OCI-LY3 (cell line): ENCODE measurements at regions not wholly inside any gene's neighbourhood (a gene's known extent, or its start where the extent isn't known, plus 50 kb on each side); places are given as distances from the start of the nearest gene placed in this dataset.

Source experiments
- H2AFZ ChIP-seq: fragments of 200-600, 300-600 bp; shearing (Covaris generic); 2 replicates; pipeline ENCODE4 v1.6.0; 2014; ENCODE audit warnings: antibody characterized with exemption, low read depth, low read length
- H3K27ac ChIP-seq: fragments of 200-600, 300-600 bp; sonication (generic); 2 replicates; pipeline ENCODE4 v1.5.1; 2014; ENCODE audit warnings: mild to moderate bottlenecking, low read length, moderate library complexity, mixed read lengths
- H3K27me3 ChIP-seq: fragments of 200-600, 300-600 bp; sonication (generic); 2 replicates; pipeline ENCODE4 v1.6.1; 2014; ENCODE audit warnings: low read depth, low read length, mixed read lengths
- H3K36me3 ChIP-seq: fragments of 200-600, 300-600 bp; sonication (generic); replicated peaks from 2 replicates; pipeline ENCODE3; 2014; ENCODE audit warnings: low read depth, low read length, mixed read lengths
- H3K4me1 ChIP-seq: fragments of 300-600, 200-600 bp; sonication (generic); 2 replicates; pipeline ENCODE4 v1.6.1; 2014; ENCODE audit warnings: low read length, mixed read lengths
- H3K4me2 ChIP-seq: fragments of 200-600, 300-600 bp; sonication (generic); 2 replicates; pipeline ENCODE4 v1.6.1; 2014; ENCODE audit warnings: low read length, mixed read lengths
- H3K4me3 ChIP-seq: fragments of 300-600, 200-600 bp; sonication (generic); 2 replicates; pipeline ENCODE4 v1.5.1; 2014; ENCODE audit warnings: antibody characterized with exemption, mild to moderate bottlenecking, low read length, moderate library complexity
- H3K79me2 ChIP-seq: fragments of 300-600, 200-600 bp; shearing (Covaris generic); 2 replicates; pipeline ENCODE4 v1.6.1; 2014; ENCODE audit warnings: mild to moderate bottlenecking, low read length, mixed read lengths
- H3K9ac ChIP-seq: fragments of 300-600, 200-600 bp; shearing (Covaris generic); 2 replicates; pipeline ENCODE4 v1.6.0; 2014; ENCODE audit warnings: mild to moderate bottlenecking, low read length, moderate library complexity
- H3K9me3 ChIP-seq: fragments of 200-600, 300-600 bp; shearing (Covaris generic); 2 replicates; pipeline ENCODE4 v1.6.1; 2014; ENCODE audit warnings: low read length, mixed read lengths; ENCODE audit not compliant: insufficient read depth
- H4K20me1 ChIP-seq: fragments of 200-600, 300-600 bp; sonication (generic); 2 replicates; pipeline ENCODE4 v1.6.1; 2016; ENCODE audit warnings: low read length, mixed read lengths; ENCODE audit not compliant: insufficient read depth
- CTCF ChIP-seq: fragments of 200-600, 300-600 bp; sonication (generic); IDR thresholded peaks from 2 replicates; pipeline ENCODE4 v1.5.1; 2014; ENCODE audit warnings: antibody characterized with exemption, low read length, low read depth
- EZH2phosphoT487 ChIP-seq: fragments of 200-600 bp; shearing (Covaris generic); IDR thresholded peaks from 2 replicates; pipeline ENCODE4 v1.6.1; 2018; ENCODE audit warnings: antibody characterized with exemption, mixed run types, low read depth

- Histone ChIP-seq H3K27me3 (peaks cover 38% of the 10 kb centered on the region), H3K9ac (no peak overlapping the region), H4K20me1 (no peaks in the 10 kb centered on the region), H3K4me2 (no peak overlapping the region), H3K27ac (no peak overlapping the region), H2AFZ (no peak overlapping the region), H3K79me2 (no peaks in the 10 kb centered on the region), H3K4me3 (no peak overlapping the region), H3K36me3 (no peaks in the 10 kb centered on the region), H3K4me1 (no peaks in the 10 kb centered on the region), H3K9me3 (peaks cover 13% of the 10 kb centered on the region; the same call in 1 of the 2 replicates)
- TF ChIP-seq CTCF (no peak), EZH2phosphoT487 (no peak)
These were observed 436.4 kb upstream of the CDH4 start for GRCh38 chr20:60815656-60816055.

DNA sequence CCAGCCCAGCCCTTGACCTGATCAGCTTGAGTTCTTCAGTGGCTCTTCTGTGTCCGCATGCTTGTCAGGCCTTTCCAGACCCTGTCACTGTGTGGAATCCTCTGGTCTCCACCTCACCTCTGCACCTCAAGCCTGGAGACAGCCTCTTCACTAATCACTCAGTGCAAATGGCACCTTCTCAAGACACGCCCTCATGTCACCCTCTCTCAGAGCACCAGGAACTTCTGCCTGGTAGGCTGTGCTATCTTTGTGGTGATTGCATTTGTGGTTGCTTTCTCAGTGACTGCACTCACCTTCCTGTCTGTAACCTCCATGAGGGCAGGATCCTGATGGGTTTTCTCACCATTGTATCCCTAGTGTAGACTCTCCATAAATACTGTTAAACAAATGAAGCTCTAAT is 435.2 kb upstream of the CDH4 start:
- H3K27ac ChIP-seq: no peak overlapping the region
- H3K4me1 ChIP-seq: no peaks in the 10 kb centered on the region
- TF ChIP-seq CTCF (no peak), EZH2phosphoT487 (no peak)
- no peak overlapping the region for H2AFZ ChIP-seq
- H3K4me3 ChIP-seq: no peak overlapping the region
- H3K4me2 ChIP-seq: no peak overlapping the region
- H3K9ac ChIP-seq: no peak overlapping the region
- H3K9me3 ChIP-seq: peaks cover 16% of the 10 kb centered on the region; the same call in 1 of the 2 replicates
- H4K20me1 ChIP-seq: no peaks in the 10 kb centered on the region
- no peaks in the 10 kb centered on the region for H3K79me2 ChIP-seq
- H3K36me3 ChIP-seq: no peaks in the 10 kb centered on the region
- peaks cover 26% of the 10 kb centered on the region; the same call in 1 of the 2 replicates for H3K27me3 ChIP-seq

DNA sequence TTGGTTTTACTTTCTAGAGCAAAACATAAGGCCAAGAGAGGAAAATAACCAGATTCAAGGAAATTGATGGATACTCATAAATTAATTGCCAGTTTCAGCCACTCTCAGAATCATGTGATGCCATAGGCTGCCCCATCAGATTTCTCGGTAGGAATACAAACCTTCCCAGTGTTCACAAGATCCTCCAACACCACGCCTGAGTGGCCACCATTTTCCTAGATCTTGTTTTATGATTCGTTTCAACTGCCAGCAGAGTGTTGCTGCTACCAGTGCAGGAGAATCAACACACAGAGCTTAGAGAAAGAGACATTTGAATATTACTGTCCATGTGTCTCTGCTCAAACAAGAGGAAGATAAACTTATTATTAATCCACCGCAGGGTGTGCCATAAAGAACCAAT is 434.2 kb upstream of the CDH4 start:
- Histone ChIP-seq H3K4me1 (no peaks in the 10 kb centered on the region), H3K36me3 (no peaks in the 10 kb centered on the region), H4K20me1 (no peaks in the 10 kb centered on the region), H3K27me3 (peaks cover 25% of the 10 kb centered on the region), H3K4me2 (no peak overlapping the region), H3K27ac (no peak overlapping the region), H3K9ac (no peak overlapping the region), H3K79me2 (no peaks in the 10 kb centered on the region), H2AFZ (no peak overlapping the region), H3K9me3 (peaks cover 16% of the 10 kb centered on the region; the same call in 1 of the 2 replicates), H3K4me3 (no peak overlapping the region)
- TF ChIP-seq EZH2phosphoT487 (no peak), CTCF (no peak)

DNA sequence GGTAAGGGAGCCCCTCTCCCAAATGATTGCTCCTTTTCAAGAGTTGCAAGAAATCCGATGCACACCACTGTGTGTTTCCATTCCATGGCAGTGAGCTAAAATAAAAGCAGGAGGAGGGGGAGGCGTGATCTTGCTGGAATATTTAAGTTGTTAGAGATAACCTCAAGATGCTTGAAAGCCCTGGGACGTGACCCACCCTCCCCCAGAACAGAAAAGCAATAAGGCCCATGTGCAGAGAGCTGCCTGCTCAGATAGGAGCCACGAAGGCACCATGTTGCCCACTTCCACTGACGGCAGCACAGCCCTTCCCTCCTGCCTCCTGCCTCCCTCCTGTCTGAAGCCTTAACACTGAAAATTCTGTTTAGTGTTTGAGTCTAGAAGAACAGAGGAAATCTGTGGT is 432.6 kb upstream of the CDH4 start:
- Histone ChIP-seq H3K27me3 (peaks cover 22% of the 10 kb centered on the region), H3K4me2 (no peak overlapping the region), H2AFZ (no peak overlapping the region), H3K9me3 (0 out of 2 replicates have a peak, but pooled peaks cover 16% of the 10 kb centered on the region), H3K4me1 (no peaks in the 10 kb centered on the region), H4K20me1 (no peaks in the 10 kb centered on the region), H3K4me3 (no peak overlapping the region), H3K36me3 (no peaks in the 10 kb centered on the region), H3K27ac (no peak overlapping the region), H3K79me2 (no peaks in the 10 kb centered on the region), H3K9ac (no peak overlapping the region)
- no peak for TF ChIP-seq CTCF
- TF ChIP-seq EZH2phosphoT487: no peak
